GM13976 (cell line): ENCODE measurements at regions not wholly inside any gene's neighbourhood (a gene's known extent, or its start where the extent isn't known, plus 50 kb on each side); places are given as distances from the start of the nearest gene placed in this dataset.

ENCODE experiments used
- DNase-seq: peaks from one replicate; pipeline ENCODE4 v3.0.0; 2012; ENCODE audit warnings: low spot score
- in situ Hi-C: fragments of 300-500 bp; cut with MboI; formaldehyde crosslinking; loops from one replicate; pipeline ENCODE4 v1.12.0; 2022; ENCODE audit warnings: low sequenced_read_pairs, mixed read lengths, inconsistent platforms; ENCODE audit not compliant: unreplicated experiment
- TF ChIP-seq, protein P1 (sequence below): IDR thresholded peaks from 2 replicates; pipeline ENCODE4 v1.5.1; 2012; ENCODE audit warnings: borderline replicate concordance, mild to moderate bottlenecking; ENCODE audit not compliant: insufficient read depth; ENCODE audit errors: extremely low read depth, missing control alignments, control extremely low read depth

- no peak for DNase-seq
- TF ChIP-seq, protein P1, sequence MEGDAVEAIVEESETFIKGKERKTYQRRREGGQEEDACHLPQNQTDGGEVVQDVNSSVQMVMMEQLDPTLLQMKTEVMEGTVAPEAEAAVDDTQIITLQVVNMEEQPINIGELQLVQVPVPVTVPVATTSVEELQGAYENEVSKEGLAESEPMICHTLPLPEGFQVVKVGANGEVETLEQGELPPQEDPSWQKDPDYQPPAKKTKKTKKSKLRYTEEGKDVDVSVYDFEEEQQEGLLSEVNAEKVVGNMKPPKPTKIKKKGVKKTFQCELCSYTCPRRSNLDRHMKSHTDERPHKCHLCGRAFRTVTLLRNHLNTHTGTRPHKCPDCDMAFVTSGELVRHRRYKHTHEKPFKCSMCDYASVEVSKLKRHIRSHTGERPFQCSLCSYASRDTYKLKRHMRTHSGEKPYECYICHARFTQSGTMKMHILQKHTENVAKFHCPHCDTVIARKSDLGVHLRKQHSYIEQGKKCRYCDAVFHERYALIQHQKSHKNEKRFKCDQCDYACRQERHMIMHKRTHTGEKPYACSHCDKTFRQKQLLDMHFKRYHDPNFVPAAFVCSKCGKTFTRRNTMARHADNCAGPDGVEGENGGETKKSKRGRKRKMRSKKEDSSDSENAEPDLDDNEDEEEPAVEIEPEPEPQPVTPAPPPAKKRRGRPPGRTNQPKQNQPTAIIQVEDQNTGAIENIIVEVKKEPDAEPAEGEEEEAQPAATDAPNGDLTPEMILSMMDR = no peak
- in situ Hi-C loops = no loop called here
Observed at GRCh38 chr6:33861722-33862121, 57.9 kb upstream of the MLN start.

- in situ Hi-C loops = no loop called here
- no peak for DNase-seq
- TF ChIP-seq, protein P1 = no peak
Observed at GRCh38 chr6:33860706-33861474, 57.1 kb upstream of the MLN start.

DNA sequence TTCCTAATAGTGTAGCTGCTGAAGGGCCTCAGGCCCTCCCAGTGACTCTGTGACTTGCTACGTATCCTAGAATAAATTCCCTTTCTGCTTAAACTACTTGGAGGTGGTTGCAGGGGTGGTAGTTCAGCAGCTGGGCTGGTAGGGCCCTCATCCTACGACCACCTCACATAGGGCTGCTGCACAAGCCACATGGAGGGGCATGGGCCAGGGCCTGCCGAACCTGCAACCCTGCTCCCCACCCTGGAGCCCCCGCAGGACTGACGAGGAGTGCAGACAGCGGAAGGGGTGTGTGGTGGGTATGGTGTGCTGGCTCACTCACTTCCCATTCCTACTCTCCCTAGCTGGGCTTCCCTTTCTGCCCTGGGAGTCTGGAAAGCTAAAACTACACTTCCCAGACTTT lies 56.2 kb upstream of the MLN start:
- DNase-seq = no peak

GRCh38 chr6:33858804-33859505 lies 55.2 kb upstream of the MLN start:
- in situ Hi-C loops = no loop called here
- TF ChIP-seq, protein P1 = no peak
- no peak for DNase-seq

More for the DNA sequence above, 56.2 kb upstream of the MLN start:
- TF ChIP-seq, protein P1 = no peak
- in situ Hi-C loops = no loop called here

DNA sequence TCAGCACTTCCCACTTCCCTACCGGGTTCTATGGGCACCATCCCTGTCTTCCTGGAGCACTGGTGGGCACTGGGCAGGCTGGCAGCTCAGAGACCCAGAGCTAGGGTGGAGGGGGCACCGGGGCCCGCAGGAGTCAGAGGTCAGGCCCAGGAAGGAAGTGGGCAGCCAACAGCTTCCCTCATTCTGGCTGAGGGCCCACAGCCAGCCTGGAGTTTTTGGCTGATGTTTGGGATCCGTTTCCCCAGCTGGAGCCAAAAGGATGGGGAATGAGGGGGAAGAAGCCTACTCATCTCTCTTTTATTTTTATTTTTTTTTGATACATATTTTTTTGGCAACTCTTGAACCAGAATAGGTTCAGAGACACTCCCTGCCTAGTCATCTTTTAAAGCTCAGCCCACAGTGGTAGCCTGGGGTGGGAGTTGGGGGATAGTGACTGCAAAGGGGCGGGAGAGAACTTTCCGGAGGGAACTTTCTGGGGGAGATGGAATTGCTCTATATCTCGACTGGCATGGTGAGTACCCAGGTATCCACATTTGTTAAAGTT lies 54.2 kb upstream of the MLN start:
- TF ChIP-seq, protein P1 = no peak
- no peak for DNase-seq
- in situ Hi-C loops = no loop called here

DNA sequence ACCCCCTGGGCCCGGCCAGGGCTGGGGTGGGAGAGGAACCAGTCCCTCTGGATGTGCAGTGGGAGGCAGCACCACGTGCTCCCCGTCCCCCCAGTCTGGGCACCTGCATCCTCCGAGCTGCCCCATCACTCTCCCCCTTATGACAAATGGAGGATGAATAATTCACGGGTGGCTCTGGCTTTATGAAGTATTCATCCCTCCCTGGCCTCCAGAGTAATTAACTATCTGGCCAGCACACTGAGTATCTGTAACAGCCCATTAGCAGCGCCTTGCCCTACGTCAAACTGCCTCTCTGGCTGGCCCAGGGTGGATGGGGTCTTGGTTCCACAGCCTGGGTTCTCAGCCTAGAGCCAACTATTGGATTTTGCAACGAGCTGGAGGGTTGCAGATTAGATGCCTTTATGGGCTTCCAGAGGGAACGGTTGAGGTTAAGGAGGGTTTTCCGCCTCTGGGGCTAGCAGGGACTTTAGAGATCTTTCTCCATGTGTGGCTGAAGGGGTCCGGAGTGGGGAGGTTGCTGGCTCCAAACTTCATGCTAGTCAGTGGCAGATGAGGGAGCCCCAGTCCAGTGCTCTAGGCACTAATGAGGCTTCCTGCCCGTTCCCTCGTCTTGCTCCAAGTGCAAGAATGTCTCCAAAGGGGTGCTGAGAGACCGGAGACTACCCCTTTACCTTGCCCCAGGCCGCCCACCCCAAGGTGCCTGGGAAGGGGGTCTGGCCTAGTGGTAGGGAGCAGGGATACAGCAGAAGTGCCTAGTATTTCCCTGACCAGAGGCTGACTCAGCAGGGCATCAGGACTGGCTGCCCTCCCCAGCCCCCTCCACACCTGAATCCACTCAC lies 53.5 kb upstream of the MLN start:
- DNase-seq = no peak
- TF ChIP-seq, protein P1 = no peak
- in situ Hi-C loops = no loop called here
